IMR-90 (cell line): ENCODE measurements at regions not wholly inside any gene's neighbourhood (a gene's known extent, or its start where the extent isn't known, plus 50 kb on each side); places are given as distances from the start of the nearest gene placed in this dataset.
A peak's percentile ranks its signal among the peaks of the same experiment; 100 is the strongest.

Source experiments
- ATAC-seq: fragments of 200-7000 bp; cut with Tn5 transposase; 2 replicates; pipeline ENCODE4 v1.9.1; 2020; ENCODE audit warnings: low read depth, mild to moderate bottlenecking, moderate library complexity
- BruUV-seq: library from RNA; stranded (reverse); fragments of 400-500 nt; replicated peaks from 2 replicates; lab custom pipeline; 2021; lab: Mats Ljungman, UMichigan
- CTCF ChIA-PET: fragments of 300-600 bp; formaldehyde crosslinking; extraction: SDS; loops from one replicate; lab custom pipeline; 2021; ENCODE audit warnings: antibody characterized with exemption; lab: Yijun Ruan, JAX
- POLR2A ChIA-PET: fragments of 300-600 bp; sonication (Branson Sonifier 250); formaldehyde crosslinking; loops from one replicate; lab custom pipeline; 2022; ENCODE audit warnings: antibody characterized with exemption; ENCODE audit not compliant: unreplicated experiment; lab: Charles Lee
- DNase-seq: peaks from one replicate; pipeline ENCODE4 v3.0.0; 2013
- H2AFZ ChIP-seq: replicated peaks from 2 replicates; pipeline ENCODE3; 2013; ENCODE audit warnings: low read length, mild to moderate bottlenecking; ENCODE audit not compliant: poor library complexity
- H2AK5ac ChIP-seq: 2 replicates; pipeline ENCODE4 v1.6.1; 2013; ENCODE audit warnings: low read depth, low read length, inconsistent platforms
- H2AK9ac ChIP-seq: replicated peaks from 2 replicates; pipeline ENCODE3; 2013; ENCODE audit warnings: mild to moderate bottlenecking, low read depth, low read length, moderate library complexity; ENCODE audit not compliant: poor library complexity
- H2BK120ac ChIP-seq: 2 replicates; pipeline ENCODE4 v1.6.1; 2013; ENCODE audit warnings: low read depth, low read length, inconsistent platforms
- H2BK15ac ChIP-seq: 3 replicates; pipeline ENCODE4 v1.6.1; 2013; ENCODE audit warnings: low read depth, low read length, inconsistent platforms
- H2BK20ac ChIP-seq: 2 replicates; pipeline ENCODE4 v1.6.1; 2013; ENCODE audit warnings: low read depth, mild to moderate bottlenecking, inconsistent platforms, low read length, moderate library complexity
- H2BK5ac ChIP-seq: 2 replicates; pipeline ENCODE4 v1.6.1; 2013; ENCODE audit warnings: mild to moderate bottlenecking, low read depth, low read length, inconsistent platforms; ENCODE audit not compliant: poor library complexity, severe bottlenecking
- H3K14ac ChIP-seq: replicated peaks from 2 replicates; pipeline ENCODE4 v1.6.1; 2013; ENCODE audit warnings: low read depth, low read length, inconsistent platforms
- H3K18ac ChIP-seq: 2 replicates; pipeline ENCODE4 v1.6.1; 2013; ENCODE audit warnings: low read depth, low read length, control low read depth
- H3K23ac ChIP-seq: 2 replicates; pipeline ENCODE4 v1.6.1; 2013; ENCODE audit warnings: low read depth, low read length, inconsistent platforms
- H3K27ac ChIP-seq: 2 replicates; pipeline ENCODE4 v1.5.1; 2013; ENCODE audit warnings: mild to moderate bottlenecking, control low read depth, low read length; ENCODE audit not compliant: insufficient read depth
- H3K27me3 ChIP-seq: 2 replicates; pipeline ENCODE4 v1.6.1; 2013; ENCODE audit warnings: low read length; ENCODE audit not compliant: control insufficient read depth, insufficient read depth
- H3K36me3 ChIP-seq: 2 replicates; pipeline ENCODE4 v1.6.1; 2013; ENCODE audit warnings: low read length, mixed read lengths; ENCODE audit not compliant: control insufficient read depth, insufficient read depth
- H3K4ac ChIP-seq: 2 replicates; pipeline ENCODE4 v1.6.1; 2013; ENCODE audit warnings: low read depth, low read length, inconsistent platforms
- H3K4me1 ChIP-seq: 2 replicates; pipeline ENCODE4 v1.6.1; 2013; ENCODE audit warnings: low read length, mixed read lengths; ENCODE audit not compliant: control insufficient read depth, insufficient read depth
- H3K4me2 ChIP-seq: 2 replicates; pipeline ENCODE4 v1.6.1; 2013; ENCODE audit warnings: low read depth, mild to moderate bottlenecking, control low read depth, low read length, moderate library complexity
- H3K4me3 ChIP-seq: 2 replicates; pipeline ENCODE4 v1.5.1; 2013; ENCODE audit warnings: low read depth, mild to moderate bottlenecking, control low read depth, low read length, moderate library complexity; ENCODE audit not compliant: insufficient read depth
- H3K56ac ChIP-seq: 2 replicates; pipeline ENCODE4 v1.6.1; 2013; ENCODE audit warnings: low read length, inconsistent platforms; ENCODE audit not compliant: insufficient read depth; ENCODE audit errors: extremely low read depth
- H3K79me1 ChIP-seq, 2 experiments: 2 replicates each; pipeline ENCODE4 v1.6.1; 2013; ENCODE audit warnings: low read length in 2 of 2, inconsistent platforms in 1 of 2, low read depth in 1 of 2
- H3K9ac ChIP-seq: 2 replicates; pipeline ENCODE4 v1.6.1; 2013; ENCODE audit warnings: low read depth, low read length, control low read depth
- H3K9me1 ChIP-seq: 2 replicates; pipeline ENCODE4 v1.6.1; 2013; ENCODE audit warnings: low read length, inconsistent platforms; ENCODE audit not compliant: insufficient read depth
- H3K9me3 ChIP-seq: 2 replicates; pipeline ENCODE4 v1.6.1; 2013; ENCODE audit warnings: low read length; ENCODE audit not compliant: control insufficient read depth, insufficient read depth
- H4K20me1 ChIP-seq: 2 replicates; pipeline ENCODE4 v1.6.1; 2013; ENCODE audit warnings: low read length, inconsistent platforms; ENCODE audit not compliant: insufficient read depth
- H4K5ac ChIP-seq: 2 replicates; pipeline ENCODE4 v1.6.1; 2013; ENCODE audit warnings: mild to moderate bottlenecking, low read depth, low read length, control low read depth
- H4K8ac ChIP-seq, 2 experiments: 2 replicates each; pipeline ENCODE4 v1.6.1; 2013; ENCODE audit warnings: low read depth in 2 of 2, low read length in 2 of 2, control low read depth in 1 of 2, inconsistent platforms in 1 of 2
- H4K91ac ChIP-seq: 2 replicates; pipeline ENCODE4 v1.6.1; 2013; ENCODE audit warnings: low read depth, low read length, inconsistent platforms; ENCODE audit not compliant: insufficient read depth
- MAFK ChIP-seq: IDR thresholded peaks from 2 replicates; pipeline ENCODE4 v1.6.1; 2012; ENCODE audit warnings: low read depth, low read length, improper control_type of control experiment
- NFE2L2 ChIP-seq: fragments of 150-350 bp; IDR thresholded peaks from 2 replicates; pipeline ENCODE4 v1.6.1; 2016; ENCODE audit warnings: low read depth, mild to moderate bottlenecking, low read length
- WGBS, 2 experiments: methylation state at CpG; one replicate each; pipeline versions ENCODE4 v1.1.5 to v1.1.7; 2013; ENCODE audit warnings: missing lambda C conversion rate in 2 of 2; ENCODE audit not compliant: insufficient read length in 1 of 2; ENCODE audit errors: extremely low coverage in 2 of 2; 5-methylcytosine and 5-hydroxymethylcytosine counted together
- dilution Hi-C: fragments of 300-500 bp; cut with HindIII; formaldehyde crosslinking; loops from one replicate; pipeline ENCODE4 v1.14.3; 2018; ENCODE audit warnings: low sequenced_read_pairs; ENCODE audit not compliant: unreplicated experiment
- in situ Hi-C: fragments of 300-500 bp; cut with MboI; formaldehyde crosslinking; loops from 3 replicates; pipeline ENCODE4 v1.14.3; 2019; ENCODE audit warnings: low sequenced_read_pairs, inconsistent platforms, mixed read lengths
- intact Hi-C: fragments of 100-400 bp; cut with micrococcal nuclease; formaldehyde crosslinking; loops from 2 replicates; pipeline ENCODE4 v1.10.0; 2022

- H3K18ac ChIP-seq = no peak overlapping the region
- no peak overlapping the region for H2BK120ac ChIP-seq
- H4K5ac ChIP-seq = no peak overlapping the region
- H3K9ac ChIP-seq = no peak overlapping the region
- H3K56ac ChIP-seq = no peak overlapping the region
- H3K27me3 ChIP-seq = no peaks in the 10 kb centered on the region
- ATAC-seq (no peak), DNase-seq (no peak)
- no peaks in the 10 kb centered on the region for H3K9me1 ChIP-seq
- H2AK5ac ChIP-seq = no peak overlapping the region
- H3K4me1 ChIP-seq = no peaks in the 10 kb centered on the region
- no peak overlapping the region for H4K8ac ChIP-seq
- H2BK5ac ChIP-seq = no peak overlapping the region
- no peak overlapping the region for H3K23ac ChIP-seq
- no peak overlapping the region for H2AFZ ChIP-seq
- BruUV-seq = no TSS peak
- H3K27ac ChIP-seq = no peak overlapping the region
- no peak overlapping the region for H4K91ac ChIP-seq
- no peaks in the 10 kb centered on the region for H4K20me1 ChIP-seq
- in situ Hi-C loops (no loop called here), dilution Hi-C loops (no loop called here), intact Hi-C loops (no loop called here)
- H3K79me1 ChIP-seq = no peaks in the 10 kb centered on the region
- H3K4me3 ChIP-seq = no peak overlapping the region
- TF ChIP-seq NFE2L2 = no peak
- TF ChIP-seq MAFK = peak; percentile 98
- H2AK9ac ChIP-seq = no peak overlapping the region
- POLR2A ChIA-PET = no interaction called here
- H3K36me3 ChIP-seq = no peaks in the 10 kb centered on the region
- H2BK20ac ChIP-seq = no peak overlapping the region
- no peak overlapping the region for H3K4me2 ChIP-seq
- CTCF ChIA-PET = no interaction called here
- peaks cover 4% of the 10 kb centered on the region; the same call in 1 of the 2 replicates for H3K9me3 ChIP-seq
- H2BK15ac ChIP-seq = no peak overlapping the region
- no peak overlapping the region for H3K14ac ChIP-seq
- no CpG with 5 or more reads among the region's 4 CpGs for WGBS, 2 experiments
- no peak overlapping the region for H3K4ac ChIP-seq
These were observed 825.7 kb downstream of the OLFM4 start for GRCh38 chr13:53854321-53854720.
